ENCODE measurements at regions not wholly inside any gene's neighbourhood (a gene's known extent, or its start where the extent isn't known, plus 50 kb on each side); places are given as distances from the start of the nearest gene placed in this dataset.

DNA sequence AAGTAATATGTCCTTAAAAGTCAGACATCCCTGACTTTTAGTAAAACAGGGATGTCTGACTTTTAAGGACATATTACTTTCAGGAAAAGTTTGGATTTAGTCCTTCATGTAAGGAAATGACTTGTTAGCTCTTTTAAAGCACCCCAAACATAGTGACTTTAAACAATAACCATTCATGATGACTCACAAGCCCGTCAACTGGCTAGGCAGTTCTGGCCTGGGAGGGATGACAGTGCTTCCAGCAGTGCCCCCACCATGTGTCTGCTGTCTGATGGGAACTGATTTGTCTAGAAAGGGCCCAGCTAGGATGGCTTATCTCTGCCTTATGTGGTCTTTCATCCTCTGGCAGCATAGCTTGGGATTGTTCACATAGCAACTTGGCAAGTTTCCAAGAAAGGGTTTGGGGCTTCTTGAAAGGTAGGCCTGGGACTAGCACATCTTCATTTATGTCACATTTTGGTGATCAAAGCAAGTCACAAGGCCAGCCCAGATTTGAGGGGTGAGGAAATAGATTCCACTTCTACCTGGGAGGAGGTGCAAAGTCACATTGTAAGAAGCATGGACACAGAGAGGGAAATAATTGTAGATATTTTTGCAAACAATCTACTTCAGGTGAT, 143.5 kb downstream of the C1orf94 start:
- H3K79me2 ChIP-seq (ENCODE audit: low read length), result no peaks in the 10 kb centered on the region
- no peak overlapping the region for H3K27ac ChIP-seq (ENCODE audit: low read length)
- H3K9me3 ChIP-seq (ENCODE audit: insufficient read depth, low read length), result no peaks in the 10 kb centered on the region
- H3K36me3 ChIP-seq (replicated peaks; ENCODE audit: low read depth, low read length), result no peaks in the 10 kb centered on the region
- H3K9ac ChIP-seq (ENCODE audit: low read length), result no peak overlapping the region
- no peak overlapping the region for H2AFZ ChIP-seq (ENCODE audit: low read depth, low read length)
- no peak overlapping the region for H3K4me3 ChIP-seq (ENCODE audit: low read length)
- no peaks in the 10 kb centered on the region for H3K27me3 ChIP-seq (ENCODE audit: low read depth, low read length)
- TF ChIP-seq EZH2phosphoT487 (IDR thresholded peaks at IDR 0.05; ENCODE audit: low read depth), result no peak
- TF ChIP-seq, protein P1, sequence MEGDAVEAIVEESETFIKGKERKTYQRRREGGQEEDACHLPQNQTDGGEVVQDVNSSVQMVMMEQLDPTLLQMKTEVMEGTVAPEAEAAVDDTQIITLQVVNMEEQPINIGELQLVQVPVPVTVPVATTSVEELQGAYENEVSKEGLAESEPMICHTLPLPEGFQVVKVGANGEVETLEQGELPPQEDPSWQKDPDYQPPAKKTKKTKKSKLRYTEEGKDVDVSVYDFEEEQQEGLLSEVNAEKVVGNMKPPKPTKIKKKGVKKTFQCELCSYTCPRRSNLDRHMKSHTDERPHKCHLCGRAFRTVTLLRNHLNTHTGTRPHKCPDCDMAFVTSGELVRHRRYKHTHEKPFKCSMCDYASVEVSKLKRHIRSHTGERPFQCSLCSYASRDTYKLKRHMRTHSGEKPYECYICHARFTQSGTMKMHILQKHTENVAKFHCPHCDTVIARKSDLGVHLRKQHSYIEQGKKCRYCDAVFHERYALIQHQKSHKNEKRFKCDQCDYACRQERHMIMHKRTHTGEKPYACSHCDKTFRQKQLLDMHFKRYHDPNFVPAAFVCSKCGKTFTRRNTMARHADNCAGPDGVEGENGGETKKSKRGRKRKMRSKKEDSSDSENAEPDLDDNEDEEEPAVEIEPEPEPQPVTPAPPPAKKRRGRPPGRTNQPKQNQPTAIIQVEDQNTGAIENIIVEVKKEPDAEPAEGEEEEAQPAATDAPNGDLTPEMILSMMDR (IDR thresholded peaks at IDR 0.05; ENCODE audit: low read depth, low read length), result no peak
- no peaks in the 10 kb centered on the region for H3K4me1 ChIP-seq (ENCODE audit: low read length)
- H3K4me2 ChIP-seq (ENCODE audit: low read length), result no peak overlapping the region
- H4K20me1 ChIP-seq (ENCODE audit: insufficient read depth, low read length), result no peaks in the 10 kb centered on the region

DNA sequence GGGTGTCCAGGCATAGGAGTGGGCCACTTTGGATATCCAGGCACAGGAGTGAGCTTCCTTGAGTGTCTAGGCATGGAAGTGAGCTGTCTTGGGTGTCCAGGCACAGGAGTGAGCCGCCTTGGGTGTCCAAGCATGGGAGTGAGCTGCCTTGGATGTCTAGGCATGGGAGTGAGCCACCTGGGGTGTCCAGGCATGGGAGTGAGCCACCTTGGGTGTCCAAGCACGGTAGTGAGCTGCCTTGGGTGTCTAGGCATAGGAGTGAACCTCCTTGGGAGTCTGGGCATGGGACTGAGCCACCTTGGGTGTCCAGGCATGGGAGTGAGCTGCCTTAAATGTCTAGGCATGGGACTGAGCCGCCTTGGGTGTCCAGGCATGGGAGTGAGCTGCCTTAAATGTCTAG, 146.3 kb downstream of the C1orf94 start:
- H3K36me3 ChIP-seq (replicated peaks; ENCODE audit: low read depth, low read length), result no peaks in the 10 kb centered on the region
- no peaks in the 10 kb centered on the region for H3K9me3 ChIP-seq (ENCODE audit: insufficient read depth, low read length)
- TF ChIP-seq, protein P1 (IDR thresholded peaks at IDR 0.05; ENCODE audit: low read depth, low read length), result no peak
- no peak for TF ChIP-seq EZH2phosphoT487 (IDR thresholded peaks at IDR 0.05; ENCODE audit: low read depth)

DNA sequence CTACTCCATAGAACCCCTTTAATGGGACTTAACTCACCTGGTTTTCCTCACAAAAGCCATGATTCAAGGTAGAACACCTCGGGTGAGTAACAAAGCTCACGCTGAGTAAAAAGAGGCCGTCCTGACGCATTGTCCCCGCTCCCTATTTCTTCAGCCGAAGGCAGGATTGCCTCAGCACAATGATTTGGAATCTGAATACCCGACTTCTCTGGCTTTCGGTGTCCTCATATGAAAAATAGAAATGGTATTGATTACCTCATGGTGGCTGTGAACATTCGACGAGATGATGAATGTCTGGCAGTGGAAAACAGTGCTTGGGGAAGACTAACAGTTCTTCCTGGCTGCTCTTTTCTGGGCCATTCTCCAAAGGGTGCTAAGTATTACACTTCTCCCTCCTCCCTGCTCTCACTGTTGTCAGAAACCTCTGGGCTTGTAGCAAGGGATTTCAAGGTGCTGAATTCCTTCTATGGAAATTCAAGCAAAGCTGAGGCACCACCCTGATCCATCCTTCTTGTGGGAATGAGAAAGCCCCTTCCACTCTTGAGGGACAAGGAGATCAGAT, 148.3 kb downstream of the C1orf94 start:
- TF ChIP-seq, protein P1 (IDR thresholded peaks at IDR 0.05; ENCODE audit: low read depth, low read length), result no peak
- no peak for TF ChIP-seq EZH2phosphoT487 (IDR thresholded peaks at IDR 0.05; ENCODE audit: low read depth)
- Histone ChIP-seq H3K4me3 (ENCODE audit: low read length) (no peak overlapping the region), H4K20me1 (ENCODE audit: insufficient read depth, low read length) (no peaks in the 10 kb centered on the region), H2AFZ (ENCODE audit: low read depth, low read length) (no peak overlapping the region), H3K27ac (ENCODE audit: low read length) (no peak overlapping the region), H3K9ac (ENCODE audit: low read length) (no peak overlapping the region), H3K4me2 (ENCODE audit: low read length) (no peak overlapping the region), H3K79me2 (ENCODE audit: low read length) (no peaks in the 10 kb centered on the region), H3K4me1 (ENCODE audit: low read length) (peaks cover 21% of the 10 kb centered on the region), H3K36me3 (replicated peaks; ENCODE audit: low read depth, low read length) (peaks cover 6% of the 10 kb centered on the region), H3K9me3 (ENCODE audit: insufficient read depth, low read length) (no peaks in the 10 kb centered on the region), H3K27me3 (ENCODE audit: low read depth, low read length) (no peaks in the 10 kb centered on the region)

More for the DNA sequence above, 146.3 kb downstream of the C1orf94 start:
- Histone ChIP-seq H3K27ac (ENCODE audit: low read length) (no peak overlapping the region), H4K20me1 (ENCODE audit: insufficient read depth, low read length) (no peaks in the 10 kb centered on the region), H2AFZ (ENCODE audit: low read depth, low read length) (no peak overlapping the region), H3K4me1 (ENCODE audit: low read length) (0 out of 2 replicates have a peak, but pooled peaks cover under 1% of the 10 kb centered on the region), H3K27me3 (ENCODE audit: low read depth, low read length) (no peaks in the 10 kb centered on the region), H3K4me2 (ENCODE audit: low read length) (no peak overlapping the region), H3K79me2 (ENCODE audit: low read length) (no peaks in the 10 kb centered on the region), H3K4me3 (ENCODE audit: low read length) (no peak overlapping the region), H3K9ac (ENCODE audit: low read length) (no peak overlapping the region)

DNA sequence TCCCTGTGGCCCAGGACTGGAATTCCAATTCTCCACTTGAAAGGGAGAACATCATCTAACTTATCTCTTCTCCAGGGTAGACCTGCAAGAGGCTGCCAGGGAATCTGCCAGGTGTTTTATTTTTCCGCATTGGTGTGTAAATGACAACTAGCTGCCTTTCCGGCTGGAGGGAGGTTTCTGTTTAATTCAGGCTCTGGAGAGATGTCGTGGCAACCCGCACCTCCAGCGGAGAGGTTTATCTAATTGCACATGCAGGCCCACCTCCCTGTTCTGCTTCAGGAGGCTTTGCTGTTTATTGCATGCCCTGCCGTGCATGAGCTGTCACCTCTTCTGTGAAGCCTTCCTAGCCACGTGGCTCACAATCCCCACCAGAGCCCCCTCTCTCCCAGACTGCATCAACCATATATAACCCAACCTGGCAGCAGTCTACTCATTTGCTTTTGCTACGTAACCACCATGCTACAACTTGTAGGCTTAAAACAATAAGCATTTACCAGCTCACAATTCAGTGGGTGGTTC, 151.6 kb downstream of the C1orf94 start:
- Histone ChIP-seq H4K20me1 (ENCODE audit: insufficient read depth, low read length) (no peaks in the 10 kb centered on the region), H3K27ac (ENCODE audit: low read length) (peak overlapping the region; percentile 99; the same call in 1 of the 2 replicates), H3K4me3 (ENCODE audit: low read length) (no peak overlapping the region), H3K4me1 (ENCODE audit: low read length) (peaks cover 54% of the 10 kb centered on the region), H3K36me3 (replicated peaks; ENCODE audit: low read depth, low read length) (peaks cover 9% of the 10 kb centered on the region), H3K79me2 (ENCODE audit: low read length) (no peaks in the 10 kb centered on the region), H3K9ac (ENCODE audit: low read length) (peak overlapping the region; percentile 15; the same call in 1 of the 2 replicates), H3K4me2 (ENCODE audit: low read length) (no peak overlapping the region), H3K27me3 (ENCODE audit: low read depth, low read length) (no peaks in the 10 kb centered on the region), H3K9me3 (ENCODE audit: insufficient read depth, low read length) (no peaks in the 10 kb centered on the region), H2AFZ (ENCODE audit: low read depth, low read length) (0 out of 2 replicates have a peak overlapping the region, but pooled peaks have one; percentile 29)
- TF ChIP-seq EZH2phosphoT487 (IDR thresholded peaks at IDR 0.05; ENCODE audit: low read depth), result no peak
- TF ChIP-seq, protein P1 (IDR thresholded peaks at IDR 0.05; ENCODE audit: low read depth, low read length), result no peak

Data from OCI-LY3 (cell line).